Uterus (tissue), 2 donors: ENCODE measurements at regions not wholly inside any gene's neighbourhood (a gene's known extent, or its start where the extent isn't known, plus 50 kb on each side); places are given as distances from the start of the nearest gene placed in this dataset.

ENCODE experiments used
- POLR2A ChIP-seq, 2 donors: fragments of 450-650 bp; IDR thresholded peaks; one replicate each; pipeline ENCODE4 v1.6.1; 2016; ENCODE audit warnings: antibody characterized with exemption in 2 of 2, mild to moderate bottlenecking in 1 of 2, moderate library complexity in 1 of 2
- TF ChIP-seq, protein P1 (sequence below), 4 experiments: fragments of 200-600 bp in 2 of 4; fragments of 450-650 bp in 2 of 4; sonication (generic) in 2 of 4; IDR thresholded peaks; one replicate each; pipeline ENCODE4 v1.5.1; 2016 to 2019; ENCODE audit warnings: antibody characterized with exemption in 4 of 4, mild to moderate bottlenecking in 2 of 4, moderate library complexity in 1 of 4

DNA sequence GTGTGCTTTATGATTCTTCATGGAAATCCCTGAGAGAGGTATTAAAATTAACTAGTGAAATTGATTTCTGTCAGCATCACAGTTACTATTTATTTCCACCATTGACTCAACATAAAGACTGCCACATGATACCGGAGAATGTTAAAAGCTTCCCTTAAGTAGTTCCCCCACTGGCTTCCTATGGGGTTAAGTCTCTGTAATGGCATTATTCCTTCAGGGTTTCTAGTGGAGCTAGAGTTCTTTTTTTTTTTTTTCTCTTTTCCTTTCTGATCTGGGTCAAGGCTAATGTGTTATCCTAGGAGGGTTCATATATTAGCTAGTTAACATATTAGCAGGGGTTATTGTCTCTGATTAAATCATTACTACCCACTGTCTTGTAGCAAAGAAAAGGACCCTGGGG, 1919.1 kb upstream of the PIK3C3 start:
- TF ChIP-seq, protein P1, sequence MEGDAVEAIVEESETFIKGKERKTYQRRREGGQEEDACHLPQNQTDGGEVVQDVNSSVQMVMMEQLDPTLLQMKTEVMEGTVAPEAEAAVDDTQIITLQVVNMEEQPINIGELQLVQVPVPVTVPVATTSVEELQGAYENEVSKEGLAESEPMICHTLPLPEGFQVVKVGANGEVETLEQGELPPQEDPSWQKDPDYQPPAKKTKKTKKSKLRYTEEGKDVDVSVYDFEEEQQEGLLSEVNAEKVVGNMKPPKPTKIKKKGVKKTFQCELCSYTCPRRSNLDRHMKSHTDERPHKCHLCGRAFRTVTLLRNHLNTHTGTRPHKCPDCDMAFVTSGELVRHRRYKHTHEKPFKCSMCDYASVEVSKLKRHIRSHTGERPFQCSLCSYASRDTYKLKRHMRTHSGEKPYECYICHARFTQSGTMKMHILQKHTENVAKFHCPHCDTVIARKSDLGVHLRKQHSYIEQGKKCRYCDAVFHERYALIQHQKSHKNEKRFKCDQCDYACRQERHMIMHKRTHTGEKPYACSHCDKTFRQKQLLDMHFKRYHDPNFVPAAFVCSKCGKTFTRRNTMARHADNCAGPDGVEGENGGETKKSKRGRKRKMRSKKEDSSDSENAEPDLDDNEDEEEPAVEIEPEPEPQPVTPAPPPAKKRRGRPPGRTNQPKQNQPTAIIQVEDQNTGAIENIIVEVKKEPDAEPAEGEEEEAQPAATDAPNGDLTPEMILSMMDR (IDR thresholded peaks at IDR 0.05) = no peak
- no peak for TF ChIP-seq POLR2A (IDR thresholded peaks at IDR 0.05)
